ENCODE measurements at regions not wholly inside any gene's neighbourhood (a gene's known extent, or its start where the extent isn't known, plus 50 kb on each side); places are given as distances from the start of the nearest gene placed in this dataset.

DNA sequence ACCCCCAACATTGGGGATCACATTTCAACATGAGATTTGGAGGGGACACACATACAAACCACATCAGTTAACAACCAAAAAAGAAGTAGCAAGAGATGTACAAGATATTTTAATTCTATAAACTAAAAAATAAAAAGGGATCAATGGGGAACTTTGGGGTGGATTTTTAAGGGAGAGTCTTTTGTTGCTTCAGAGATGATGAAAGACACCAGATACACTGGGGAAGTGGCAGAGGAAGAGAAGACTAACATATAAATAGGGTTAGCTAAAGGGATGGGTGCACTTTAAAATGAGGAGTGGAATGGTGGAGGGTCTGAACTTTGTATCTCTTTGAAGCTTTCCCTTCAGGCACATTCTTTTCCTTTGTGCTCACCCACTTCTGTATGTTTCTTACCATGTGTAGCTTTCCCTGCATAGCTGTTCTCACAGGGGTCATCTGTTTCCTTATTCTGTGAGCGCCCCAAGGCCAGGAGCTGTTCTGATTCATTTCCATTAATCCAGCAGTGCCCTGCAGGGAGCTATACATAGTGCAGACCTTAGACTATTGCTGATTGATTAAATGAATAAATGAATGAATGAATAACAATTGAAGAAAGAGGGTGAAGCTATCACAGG is 531.6 kb upstream of the KLF4 start:
- peak in 2 of 4 experiments; percentile 22 to 40 for DNase-seq

- no peak for DNase-seq
Measured at GRCh38 chr9:108019821-108020220, 530.3 kb upstream of the KLF4 start.

GRCh38 chr9:108017671-108018070 is 528.1 kb upstream of the KLF4 start:
- peak in 2 of 4 experiments; percentile 11 to 16 for DNase-seq

GRCh38 chr9:108016446-108016845 is 526.9 kb upstream of the KLF4 start:
- no peak for DNase-seq

DNA sequence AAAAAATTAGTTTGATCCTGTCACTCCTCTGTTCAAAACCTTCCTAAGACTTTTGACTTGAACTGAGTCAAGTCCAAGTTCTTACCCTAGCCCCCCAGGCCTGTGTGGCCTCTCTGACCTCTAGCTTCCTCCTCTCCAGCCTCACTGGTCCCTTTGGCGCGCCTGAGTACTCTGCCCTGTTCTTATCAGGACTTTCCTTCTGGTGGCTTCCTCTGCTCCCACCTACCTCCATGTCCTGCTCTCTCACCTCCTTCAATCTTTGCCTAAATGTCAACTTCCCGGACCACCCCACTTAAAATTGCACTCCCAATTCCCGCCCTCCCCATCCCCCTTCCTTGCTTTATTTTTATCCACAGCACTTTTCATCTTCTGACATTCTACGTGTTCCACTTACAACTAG is 526.1 kb upstream of the KLF4 start:
- DNase-seq: no peak

GRCh38 chr9:108014353-108014752 is 524.8 kb upstream of the KLF4 start:
- DNase-seq: no peak

DNA sequence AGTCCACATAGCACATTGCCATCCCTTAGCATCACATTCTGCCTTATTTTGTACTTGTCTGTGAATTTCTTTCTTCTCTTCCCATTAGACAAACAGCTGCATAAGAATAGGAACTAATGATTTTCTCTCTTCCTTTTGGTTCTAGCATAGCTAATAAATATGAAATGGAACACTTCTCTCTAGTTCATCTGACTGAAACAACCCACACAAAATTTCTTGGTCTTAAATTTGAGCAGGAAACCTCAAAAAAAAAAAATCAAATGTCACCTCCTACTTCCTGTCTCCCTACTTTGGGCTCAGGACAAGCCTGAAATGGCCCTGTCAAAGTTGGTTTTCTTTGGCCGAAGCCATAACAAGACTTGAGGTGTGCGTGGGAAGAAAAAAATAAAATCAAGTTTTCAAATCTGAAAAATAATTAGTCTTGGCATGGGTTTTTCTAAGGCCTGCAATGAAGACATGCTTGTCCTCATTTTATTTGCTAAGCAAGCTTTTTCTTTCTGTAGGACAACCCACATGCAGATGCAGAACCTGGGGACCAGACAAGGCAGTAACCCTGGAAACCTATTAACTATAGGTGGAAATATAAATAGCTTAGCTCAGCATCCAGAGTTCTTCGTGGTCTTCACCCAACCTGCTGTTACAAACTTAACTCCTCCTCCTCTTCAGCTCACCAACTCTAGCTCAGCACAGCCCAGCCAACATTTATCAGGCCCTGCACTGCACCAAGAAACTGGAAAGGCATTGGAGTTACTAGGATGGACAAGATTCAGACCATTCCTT is 523.5 kb upstream of the KLF4 start:
- peak in 2 of 4 experiments; percentile 45 to 55 for DNase-seq

- no peak for DNase-seq
Measured at GRCh38 chr9:108012405-108012804, 522.8 kb upstream of the KLF4 start.

- DNase-seq: no peak
Measured at GRCh38 chr9:108003526-108003925, 514.0 kb upstream of the KLF4 start.

DNA sequence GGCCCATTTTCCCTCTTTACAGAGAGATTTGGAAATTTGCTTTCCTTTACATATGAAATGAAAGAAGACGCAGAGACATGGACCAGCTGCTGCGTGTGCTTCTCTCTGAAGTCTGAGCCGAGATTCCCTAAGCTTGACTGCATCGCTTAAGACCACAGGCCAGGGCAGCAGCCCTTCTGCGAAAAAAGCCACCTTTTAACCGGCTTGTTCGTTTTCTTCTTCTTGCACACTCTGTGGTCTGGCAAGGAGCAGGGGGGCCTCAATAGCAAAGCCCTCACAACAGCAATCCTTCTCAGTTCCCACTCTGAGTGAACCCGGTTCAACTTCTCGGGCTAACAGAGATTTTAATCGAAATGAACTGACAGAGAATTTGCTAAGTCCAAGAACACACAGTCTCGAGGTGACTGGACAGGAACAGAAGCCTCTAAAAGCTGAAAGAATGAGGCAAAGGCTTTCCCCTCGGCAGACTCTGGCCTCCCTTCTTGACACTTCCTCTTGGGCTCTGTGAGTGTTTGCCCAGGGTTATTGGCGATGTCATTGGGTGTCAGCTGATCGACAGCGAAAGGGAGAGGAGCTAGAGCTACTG is 512.9 kb upstream of the KLF4 start:
- peak; percentile 69 to 80 (median 76) for DNase-seq

DNA sequence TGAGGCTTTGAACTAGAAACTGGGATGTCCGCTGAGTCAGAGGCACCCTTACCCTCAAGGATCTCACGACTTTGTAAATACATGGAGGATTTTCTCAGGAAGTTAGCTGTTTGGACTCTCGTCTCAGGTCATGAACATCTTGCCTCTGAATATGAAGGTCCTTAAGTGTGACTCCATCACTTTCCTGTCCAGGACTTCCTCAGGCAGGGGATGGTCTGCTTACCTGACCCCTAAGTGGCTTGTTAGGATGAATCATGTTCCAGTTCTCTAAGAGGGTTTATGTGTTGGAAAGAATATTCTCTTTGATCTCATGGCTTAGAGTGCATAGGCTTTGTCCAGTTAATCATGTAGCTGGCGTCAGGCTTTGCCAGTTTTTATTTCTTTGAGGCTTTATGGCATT is 511.7 kb upstream of the KLF4 start:
- no peak for DNase-seq

DNA sequence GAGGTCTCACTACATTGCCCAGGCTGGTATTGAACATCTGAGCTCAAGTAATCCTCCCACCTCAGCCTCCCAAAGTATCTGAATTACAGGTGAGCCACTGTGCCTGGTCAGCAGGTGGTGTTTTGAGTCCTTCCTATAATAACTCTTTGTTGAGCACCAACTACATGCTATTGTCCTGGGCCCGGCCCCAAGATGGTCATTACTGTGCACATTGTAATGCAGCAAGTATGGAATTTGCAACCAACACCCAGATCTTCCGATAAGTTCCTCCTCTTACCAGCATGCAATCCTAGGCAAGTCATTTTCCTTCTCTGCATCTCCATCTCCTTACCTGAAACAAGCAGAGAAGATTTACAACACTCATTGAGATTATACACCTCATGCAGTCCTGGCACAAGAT is 510.3 kb upstream of the KLF4 start:
- no peak for DNase-seq

DNA sequence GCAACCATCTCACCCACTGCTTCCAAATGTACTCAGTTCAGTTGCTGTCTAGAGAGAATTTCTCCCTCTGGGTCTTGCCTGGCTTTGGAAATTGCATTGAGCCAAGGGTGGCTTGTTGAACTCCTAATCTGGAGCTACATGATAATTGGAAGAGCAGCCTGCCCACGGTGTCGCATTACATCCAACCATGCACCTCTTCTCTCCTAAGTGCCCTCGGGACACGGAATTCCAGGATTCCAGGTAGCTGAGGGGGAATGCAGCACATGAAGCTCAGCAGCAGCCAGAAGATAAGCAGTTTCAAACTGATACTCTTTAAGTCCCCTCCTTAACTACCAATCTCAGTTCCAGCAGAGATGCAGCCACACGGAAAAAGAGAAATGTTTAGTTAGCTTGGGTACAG is 509.4 kb upstream of the KLF4 start:
- DNase-seq: no peak

- DNase-seq: peak; percentile 40 to 72 (median 55)
Measured at GRCh38 chr9:107994648-107995047, 505.1 kb upstream of the KLF4 start.

GRCh38 chr9:107992271-107992670 is 502.7 kb upstream of the KLF4 start:
- DNase-seq: peak; percentile 54 to 69 (median 62)

DNA sequence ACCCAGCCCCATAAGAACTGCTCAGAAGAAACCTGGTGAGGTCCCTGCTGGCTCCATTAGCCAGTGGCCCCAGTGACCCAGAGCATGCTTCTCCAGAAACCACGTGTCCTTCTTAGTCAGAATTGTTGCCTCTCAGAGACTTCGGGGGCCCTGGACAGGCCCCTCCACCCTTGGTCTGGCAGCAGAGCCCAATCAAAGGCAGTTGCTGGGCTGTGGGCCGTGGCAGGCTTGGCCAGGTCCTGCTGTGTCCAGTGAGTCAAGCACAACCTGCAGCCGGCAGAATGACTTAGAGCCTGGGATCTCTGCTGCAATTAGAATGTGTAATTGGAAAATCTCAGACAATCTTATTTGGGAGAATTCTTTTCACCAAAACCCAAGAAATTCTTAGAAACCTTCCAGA is 502.0 kb upstream of the KLF4 start:
- DNase-seq: no peak

GRCh38 chr9:107989544-107989943 is 500.0 kb upstream of the KLF4 start:
- DNase-seq: peak; percentile 74 to 88 (median 81)

GRCh38 chr9:107989099-107989498 is 499.5 kb upstream of the KLF4 start:
- peak in 2 of 4 experiments; percentile 20 to 28 for DNase-seq

GRCh38 chr9:107984956-107985355 is 495.4 kb upstream of the KLF4 start:
- no peak for DNase-seq

DNA sequence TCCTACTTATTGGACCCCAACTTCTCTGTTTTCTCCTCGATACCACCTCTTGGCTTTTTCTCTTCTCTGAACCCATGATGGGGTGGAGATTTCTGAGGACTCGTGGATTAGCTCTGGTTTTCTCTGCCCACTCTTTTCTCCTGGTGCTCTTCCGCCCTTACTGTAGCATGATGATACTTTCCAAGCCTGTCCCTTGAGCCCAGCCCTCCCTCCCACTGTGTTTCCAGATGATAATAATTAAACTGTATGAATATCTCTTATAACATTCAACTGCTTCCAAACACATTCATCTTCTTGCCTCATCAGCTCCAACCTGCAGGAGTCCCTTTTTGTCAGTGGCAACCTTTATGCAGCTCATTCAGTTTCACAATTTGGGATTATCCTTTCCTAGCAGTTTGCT is 494.2 kb upstream of the KLF4 start:
- no peak for DNase-seq

DNA sequence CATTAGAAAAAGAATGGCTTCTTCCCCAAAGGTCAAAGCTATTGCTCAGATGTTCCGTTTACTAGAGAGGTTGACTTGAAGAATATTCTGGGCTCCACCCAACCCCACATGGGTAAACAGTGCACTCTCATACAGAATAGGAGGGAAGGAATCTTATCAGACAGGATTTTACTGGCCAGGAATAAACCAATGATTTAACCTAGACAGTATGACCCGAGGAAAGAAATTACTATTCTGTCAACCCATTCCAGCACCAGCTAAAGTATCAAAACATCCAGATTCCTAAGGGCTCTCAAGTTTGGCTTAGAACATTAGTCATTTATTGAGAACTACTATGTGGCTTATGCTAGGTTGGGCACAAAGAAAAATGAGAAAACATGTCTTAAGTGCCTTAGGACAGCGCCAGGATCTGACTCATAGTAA is 493.6 kb upstream of the KLF4 start:
- peak in 3 of 4 experiments; percentile 33 to 63 (median 55) for DNase-seq

- peak; percentile 46 to 81 (median 67) for DNase-seq
Measured at GRCh38 chr9:107982745-107983144, 493.2 kb upstream of the KLF4 start.

GRCh38 chr9:107982001-107982400 is 492.4 kb upstream of the KLF4 start:
- peak in 2 of 4 experiments; percentile 45 to 48 for DNase-seq

- DNase-seq: no peak
Measured at GRCh38 chr9:107980984-107981383, 491.4 kb upstream of the KLF4 start.
